MCF 10A (cell line): ENCODE measurements at regions not wholly inside any gene's neighbourhood (a gene's known extent, or its start where the extent isn't known, plus 50 kb on each side); places are given as distances from the start of the nearest gene placed in this dataset.

Source experiments
- BruUV-seq: library from RNA; stranded (reverse); fragments of 400-500 nt; replicated peaks from 2 replicates; lab custom pipeline; 2021; lab: Mats Ljungman, UMichigan
- CTCF ChIA-PET: fragments of 300-600 bp; sonication (Branson Sonifier 250); formaldehyde crosslinking; extraction: SDS; loops from one replicate; lab custom pipeline; 2021; ENCODE audit warnings: antibody characterized with exemption, inconsistent platforms; lab: Yijun Ruan, JAX
- POLR2A ChIA-PET: fragments of 300-600, 350-650 bp; sonication (Branson Sonifier 250); formaldehyde crosslinking; extraction: SDS; loops from one replicate; lab custom pipeline; 2020; ENCODE audit warnings: antibody characterized with exemption, inconsistent platforms; lab: Yijun Ruan, JAX
- DNase-seq: peaks from one replicate; pipeline ENCODE4 v3.0.0-alpha.2; 2018; ENCODE audit not compliant: unreplicated experiment
- H3K27ac Mint-ChIP-seq: one replicate; pipeline ENCODE4 v1.8.0; 2022; ENCODE audit warnings: mild to moderate bottlenecking, low read depth, mixed read lengths; ENCODE audit not compliant: unreplicated experiment
- H3K27me3 Mint-ChIP-seq: one replicate; pipeline ENCODE4 v1.8.0; 2022; ENCODE audit warnings: mixed read lengths; ENCODE audit not compliant: insufficient read depth, unreplicated experiment
- H3K36me3 Mint-ChIP-seq: one replicate; pipeline ENCODE4 v1.8.0; 2022; ENCODE audit warnings: mild to moderate bottlenecking, moderate library complexity, mixed read lengths; ENCODE audit not compliant: insufficient read depth, unreplicated experiment
- H3K4me1 Mint-ChIP-seq: one replicate; pipeline ENCODE4 v1.8.0; 2022; ENCODE audit warnings: mixed read lengths; ENCODE audit not compliant: insufficient read depth, unreplicated experiment
- H3K4me3 Mint-ChIP-seq: one replicate; pipeline ENCODE4 v1.8.0; 2022; ENCODE audit warnings: mild to moderate bottlenecking, moderate library complexity, mixed read lengths; ENCODE audit not compliant: unreplicated experiment
- H3K9me3 Mint-ChIP-seq: one replicate; pipeline ENCODE4 v1.8.0; 2022; ENCODE audit warnings: mixed read lengths; ENCODE audit not compliant: unreplicated experiment
- CTCF ChIP-seq: fragments of 200-600 bp; IDR thresholded peaks from one replicate; pipeline ENCODE4 v1.8.0; 2022; ENCODE audit warnings: antibody characterized with exemption, mild to moderate bottlenecking; ENCODE audit not compliant: unreplicated experiment
- intact Hi-C: fragments of 100-400 bp; cut with micrococcal nuclease; formaldehyde crosslinking; loops from 2 replicates; pipeline ENCODE4 v1.14.1; 2022

- Mint-ChIP-seq H3K9me3 (peaks cover 43% of the 10 kb centered on the region), H3K27ac (no peak overlapping the region), H3K36me3 (no peaks in the 10 kb centered on the region), H3K4me1 (no peaks in the 10 kb centered on the region), H3K4me3 (no peak overlapping the region), H3K27me3 (no peaks in the 10 kb centered on the region)
- intact Hi-C loops = no loop called here
- no peak for TF ChIP-seq CTCF
- CTCF ChIA-PET = no interaction called here
- POLR2A ChIA-PET = no interaction called here
- DNase-seq = no peak
- BruUV-seq = no TSS peak
Measured at GRCh38 chr17:22467720-22468119, 775.4 kb downstream of the KCNJ18 start.

- no peak for DNase-seq
- Mint-ChIP-seq H3K9me3 (peaks cover 33% of the 10 kb centered on the region), H3K4me3 (no peak overlapping the region), H3K27me3 (no peaks in the 10 kb centered on the region), H3K36me3 (no peaks in the 10 kb centered on the region), H3K4me1 (no peaks in the 10 kb centered on the region), H3K27ac (no peak overlapping the region)
- POLR2A ChIA-PET = no interaction called here
- no peak for TF ChIP-seq CTCF
- intact Hi-C loops = no loop called here
- no TSS peak for BruUV-seq
- CTCF ChIA-PET = no interaction called here
Measured at GRCh38 chr17:22469101-22469880, 777.0 kb downstream of the KCNJ18 start.

- no peaks in the 10 kb centered on the region for H3K4me1 Mint-ChIP-seq
- ChIA-PET POLR2A (no interaction called here), CTCF (no interaction called here)
- H3K36me3 Mint-ChIP-seq = no peaks in the 10 kb centered on the region
- no peak overlapping the region for H3K27ac Mint-ChIP-seq
- intact Hi-C loops = no loop called here
- no TSS peak for BruUV-seq
- DNase-seq = no peak
- no peak for TF ChIP-seq CTCF
- H3K4me3 Mint-ChIP-seq = no peak overlapping the region
- no peaks in the 10 kb centered on the region for H3K27me3 Mint-ChIP-seq
- peaks cover 30% of the 10 kb centered on the region for H3K9me3 Mint-ChIP-seq
Measured at GRCh38 chr17:22469941-22470340, 777.6 kb downstream of the KCNJ18 start.

GRCh38 chr17:22470411-22471175, 778.3 kb downstream of the KCNJ18 start:
- TF ChIP-seq CTCF = no peak
- intact Hi-C loops = no loop called here
- Mint-ChIP-seq H3K27ac (no peak overlapping the region), H3K36me3 (no peaks in the 10 kb centered on the region), H3K27me3 (no peaks in the 10 kb centered on the region), H3K4me3 (no peak overlapping the region), H3K9me3 (peaks cover 30% of the 10 kb centered on the region), H3K4me1 (no peaks in the 10 kb centered on the region)
- ChIA-PET POLR2A (no interaction called here), CTCF (no interaction called here)
- DNase-seq = no peak
- no TSS peak for BruUV-seq
